ENCODE measurements at regions not wholly inside any gene's neighbourhood (a gene's known extent, or its start where the extent isn't known, plus 50 kb on each side); places are given as distances from the start of the nearest gene placed in this dataset.

GRCh38 chr2:155695505-155695904 is 637.0 kb downstream of the NR4A2 start:
- TF ChIP-seq CTCF (IDR thresholded peaks at IDR 0.05; ENCODE audit: low read depth, low read length, poor library complexity, severe bottlenecking) (no peak), EZH2phosphoT487 (IDR thresholded peaks at IDR 0.05; ENCODE audit: borderline replicate concordance, low read length) (no peak)

Data from DOHH2 (cell line).